PC-9 (cell line): ENCODE measurements at regions not wholly inside any gene's neighbourhood (a gene's known extent, or its start where the extent isn't known, plus 50 kb on each side); places are given as distances from the start of the nearest gene placed in this dataset.

Experiments
- BruUV-seq: library from RNA; stranded (reverse); fragments of 400-500 nt; replicated peaks from 2 replicates; lab custom pipeline; 2021; lab: Mats Ljungman, UMichigan
- CTCF ChIA-PET: fragments of 300-600 bp; sonication (Branson Sonifier 250); formaldehyde crosslinking; loops from one replicate; lab custom pipeline; 2022; ENCODE audit warnings: antibody characterized with exemption; lab: Charles Lee
- POLR2A ChIA-PET: fragments of 300-600 bp; sonication (Branson Sonifier 250); formaldehyde crosslinking; loops from one replicate; lab custom pipeline; 2022; ENCODE audit warnings: antibody characterized with exemption; ENCODE audit not compliant: unreplicated experiment; lab: Charles Lee
- DNase-seq, 2 experiments: peaks; one replicate each; pipeline versions ENCODE4 v3.0.0 to v3.0.0-alpha.2; 2015 to 2022; ENCODE audit warnings: mixed read lengths in 1 of 2
- H2AFZ ChIP-seq: fragments of 200-600 bp; sonication (generic); 2 replicates; pipeline ENCODE4 v1.8.1; 2017; ENCODE audit warnings: antibody characterized with exemption
- H3F3A ChIP-seq: fragments of 200-600 bp; sonication (generic); 2 replicates; pipeline ENCODE4 v1.8.1; 2017; ENCODE audit warnings: antibody characterized with exemption, mild to moderate bottlenecking, low read depth; ENCODE audit not compliant: insufficient read depth
- H3K27ac ChIP-seq: fragments of 200-600 bp; sonication (generic); 2 replicates; pipeline ENCODE4 v1.6.1; 2016; ENCODE audit warnings: mixed run types
- H3K27me3 ChIP-seq: fragments of 200-600 bp; sonication (generic); 2 replicates; pipeline ENCODE4 v1.6.1; 2016; ENCODE audit warnings: low read depth, mixed run types; ENCODE audit not compliant: insufficient read depth
- H3K36me3 ChIP-seq: fragments of 200-600 bp; sonication (generic); 2 replicates; pipeline ENCODE4 v1.6.1; 2016; ENCODE audit warnings: low read depth, mixed run types
- H3K4me1 ChIP-seq: fragments of 200-600 bp; sonication (generic); replicated peaks from 2 replicates; pipeline ENCODE4 v1.6.1; 2016; ENCODE audit warnings: mixed run types; ENCODE audit not compliant: insufficient read depth
- H3K4me2 ChIP-seq: fragments of 200-600 bp; sonication (generic); 2 replicates; pipeline ENCODE4 v1.6.1; 2017; ENCODE audit warnings: mixed run types
- H3K4me3 ChIP-seq: fragments of 200-600 bp; sonication (generic); 2 replicates; pipeline ENCODE4 v1.6.1; 2016; ENCODE audit warnings: mixed run types
- H3K79me2 ChIP-seq: fragments of 200-600 bp; sonication (generic); 2 replicates; pipeline ENCODE4 v1.6.1; 2017; ENCODE audit warnings: low read depth, mixed run types
- H3K9me2 ChIP-seq: fragments of 200-600 bp; sonication (generic); 2 replicates; pipeline ENCODE4 v1.8.1; 2017; ENCODE audit warnings: mild to moderate bottlenecking; ENCODE audit not compliant: insufficient read depth
- H3K9me3 ChIP-seq: fragments of 200-600 bp; sonication (generic); 2 replicates; pipeline ENCODE4 v1.8.1; 2016; ENCODE audit warnings: low read depth; ENCODE audit not compliant: insufficient read depth
- H4K20me1 ChIP-seq: fragments of 200-600 bp; sonication (generic); 2 replicates; pipeline ENCODE4 v1.8.1; 2017; ENCODE audit not compliant: insufficient read depth
- EZH2 ChIP-seq: fragments of 200-600 bp; sonication (generic); IDR thresholded peaks from 2 replicates; pipeline ENCODE4 v1.8.0; 2017; ENCODE audit warnings: antibody characterized with exemption, low read depth
- intact Hi-C: fragments of 100-400 bp; cut with micrococcal nuclease; formaldehyde crosslinking; loops from one replicate; pipeline ENCODE4 v1.10.0; 2022; ENCODE audit not compliant: unreplicated experiment
- TF ChIP-seq, protein P1 (sequence below): fragments of 200-600 bp; sonication (generic); conservative IDR thresholded peaks from 2 replicates; pipeline ENCODE4 v1.6.1; 2017; ENCODE audit warnings: mixed run types, antibody characterized with exemption, mild to moderate bottlenecking, moderate library complexity

DNA sequence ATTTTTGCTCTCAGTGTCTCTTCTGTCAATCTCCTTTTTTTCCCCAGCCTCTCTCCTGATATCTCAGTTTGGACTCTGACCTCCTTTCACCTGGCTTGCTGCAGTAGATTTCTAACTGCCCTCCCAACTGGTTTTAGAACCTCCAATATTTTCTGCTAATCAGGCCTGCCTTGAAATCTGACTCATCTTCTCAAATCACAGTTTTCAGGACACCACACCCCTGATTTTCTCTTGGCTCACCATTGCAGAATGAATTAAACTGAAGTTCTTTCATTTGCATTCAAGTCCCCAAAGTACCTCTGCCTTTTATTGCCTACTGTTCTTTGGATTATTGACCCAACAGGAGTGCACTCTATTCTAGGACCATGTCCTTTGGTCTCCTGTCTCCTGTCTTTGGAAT lies 310.4 kb upstream of the TRPC7 start:
- no TSS peak for BruUV-seq
- POLR2A ChIA-PET: no interaction called here
- H2AFZ ChIP-seq: no peak overlapping the region
- H3F3A ChIP-seq: no peaks in the 10 kb centered on the region
- H3K9me3 ChIP-seq: peaks cover 4% of the 10 kb centered on the region; the same call in 1 of the 2 replicates
- H4K20me1 ChIP-seq: no peaks in the 10 kb centered on the region
- no peaks in the 10 kb centered on the region for H3K9me2 ChIP-seq
- H3K4me3 ChIP-seq: no peak overlapping the region
- CTCF ChIA-PET: no interaction called here
- no peaks in the 10 kb centered on the region for H3K79me2 ChIP-seq
- no peak overlapping the region for H3K27ac ChIP-seq
- H3K4me2 ChIP-seq: no peak overlapping the region
- no peak for DNase-seq
- peaks cover 8% of the 10 kb centered on the region; the same call in 1 of the 2 replicates for H3K4me1 ChIP-seq
- intact Hi-C loops: no loop called here
- H3K36me3 ChIP-seq: 0 out of 2 replicates have a peak, but pooled peaks cover 5% of the 10 kb centered on the region
- TF ChIP-seq EZH2: no peak
- no peaks in the 10 kb centered on the region for H3K27me3 ChIP-seq

DNA sequence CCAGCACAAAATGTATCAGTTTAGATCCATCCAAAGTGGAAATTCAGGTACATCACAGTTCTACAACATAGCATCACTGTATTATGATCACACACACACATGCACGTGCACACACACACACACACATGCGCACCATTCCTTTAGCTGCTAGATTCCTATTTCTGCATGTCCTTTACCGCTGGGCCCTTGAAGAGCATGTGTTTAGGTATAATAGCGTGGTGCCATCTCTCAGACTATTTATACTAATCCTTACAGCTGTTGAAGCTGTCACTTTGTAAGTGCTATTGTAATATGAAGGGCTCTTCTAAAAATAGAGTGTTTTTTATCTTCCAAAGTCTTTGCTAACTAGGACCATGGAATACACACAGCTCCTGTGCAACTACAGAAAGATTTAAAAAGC lies 308.8 kb upstream of the TRPC7 start:
- H4K20me1 ChIP-seq: no peaks in the 10 kb centered on the region
- no peak overlapping the region for H3K27ac ChIP-seq
- ChIA-PET POLR2A (no interaction called here), CTCF (interaction anchor here (0.6 kb wide), 1 partner anchor 52 kb away, joined by 4 read pairs; no protein-coding TSS in a partner anchor)
- no peaks in the 10 kb centered on the region for H3K79me2 ChIP-seq
- H3K36me3 ChIP-seq: 0 out of 2 replicates have a peak, but pooled peaks cover 5% of the 10 kb centered on the region
- TF ChIP-seq, protein P1, sequence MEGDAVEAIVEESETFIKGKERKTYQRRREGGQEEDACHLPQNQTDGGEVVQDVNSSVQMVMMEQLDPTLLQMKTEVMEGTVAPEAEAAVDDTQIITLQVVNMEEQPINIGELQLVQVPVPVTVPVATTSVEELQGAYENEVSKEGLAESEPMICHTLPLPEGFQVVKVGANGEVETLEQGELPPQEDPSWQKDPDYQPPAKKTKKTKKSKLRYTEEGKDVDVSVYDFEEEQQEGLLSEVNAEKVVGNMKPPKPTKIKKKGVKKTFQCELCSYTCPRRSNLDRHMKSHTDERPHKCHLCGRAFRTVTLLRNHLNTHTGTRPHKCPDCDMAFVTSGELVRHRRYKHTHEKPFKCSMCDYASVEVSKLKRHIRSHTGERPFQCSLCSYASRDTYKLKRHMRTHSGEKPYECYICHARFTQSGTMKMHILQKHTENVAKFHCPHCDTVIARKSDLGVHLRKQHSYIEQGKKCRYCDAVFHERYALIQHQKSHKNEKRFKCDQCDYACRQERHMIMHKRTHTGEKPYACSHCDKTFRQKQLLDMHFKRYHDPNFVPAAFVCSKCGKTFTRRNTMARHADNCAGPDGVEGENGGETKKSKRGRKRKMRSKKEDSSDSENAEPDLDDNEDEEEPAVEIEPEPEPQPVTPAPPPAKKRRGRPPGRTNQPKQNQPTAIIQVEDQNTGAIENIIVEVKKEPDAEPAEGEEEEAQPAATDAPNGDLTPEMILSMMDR: no peak
- no peak for TF ChIP-seq EZH2
- no peaks in the 10 kb centered on the region for H3F3A ChIP-seq
- no peak overlapping the region for H2AFZ ChIP-seq
- no peaks in the 10 kb centered on the region for H3K27me3 ChIP-seq
- no peaks in the 10 kb centered on the region for H3K9me2 ChIP-seq
- intact Hi-C loops: no loop called here
- no peak overlapping the region for H3K4me2 ChIP-seq
- no peak overlapping the region for H3K4me3 ChIP-seq
- H3K9me3 ChIP-seq: 0 out of 2 replicates have a peak, but pooled peaks cover 3% of the 10 kb centered on the region
- DNase-seq: no peak
- no TSS peak for BruUV-seq
- peaks cover 8% of the 10 kb centered on the region; the same call in 1 of the 2 replicates for H3K4me1 ChIP-seq

DNA sequence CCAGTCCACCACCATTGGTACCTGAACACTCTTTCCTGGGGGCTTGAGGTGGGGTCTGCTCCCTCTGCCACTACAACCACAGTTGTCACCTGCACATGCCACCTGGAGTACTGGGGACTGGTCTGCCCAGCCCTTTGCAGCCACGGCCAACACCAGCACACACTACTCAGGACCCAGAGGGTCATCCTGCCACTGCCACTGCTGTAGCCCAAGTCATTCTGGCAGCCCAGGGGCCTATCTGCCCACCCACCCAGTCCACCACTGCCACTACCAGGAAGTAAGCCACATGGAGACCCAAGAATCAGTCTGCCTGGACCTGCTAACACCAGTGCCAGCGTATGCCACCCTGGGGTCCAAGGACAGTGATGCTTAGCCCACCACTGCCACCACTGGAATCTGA lies 302.4 kb upstream of the TRPC7 start:
- Histone ChIP-seq H3K36me3 (0 out of 2 replicates have a peak, but pooled peaks cover 4% of the 10 kb centered on the region), H3K4me2 (no peak overlapping the region), H2AFZ (no peak overlapping the region), H3K27me3 (no peaks in the 10 kb centered on the region), H3K4me1 (no peaks in the 10 kb centered on the region), H3K27ac (no peak overlapping the region), H3F3A (no peaks in the 10 kb centered on the region), H3K9me2 (no peaks in the 10 kb centered on the region; the same call in 1 of the 2 replicates), H3K79me2 (no peaks in the 10 kb centered on the region), H3K9me3 (peaks cover 8% of the 10 kb centered on the region; the same call in 1 of the 2 replicates), H4K20me1 (no peaks in the 10 kb centered on the region), H3K4me3 (no peak overlapping the region)
- TF ChIP-seq, protein P1: no peak
- TF ChIP-seq EZH2: no peak
- intact Hi-C loops: no loop called here
- no TSS peak for BruUV-seq
- ChIA-PET POLR2A (no interaction called here), CTCF (no interaction called here)
- DNase-seq: no peak
